Endodermal cell (in vitro differentiated cells): ENCODE measurements at regions not wholly inside any gene's neighbourhood (a gene's known extent, or its start where the extent isn't known, plus 50 kb on each side); places are given as distances from the start of the nearest gene placed in this dataset.

Source experiments
- DNase-seq: peaks from one replicate; pipeline ENCODE4 v3.0.0-alpha.2; 2017
- H3K27ac ChIP-seq: 2 replicates; pipeline ENCODE4 v1.5.1; 2013; ENCODE audit warnings: mild to moderate bottlenecking, low read depth, low read length, moderate library complexity
- H3K27me3 ChIP-seq: 2 replicates; pipeline ENCODE4 v1.6.1; 2013; ENCODE audit warnings: mild to moderate bottlenecking, low read length, moderate library complexity; ENCODE audit not compliant: insufficient read depth, control insufficient read depth, poor library complexity, severe bottlenecking
- H3K36me3 ChIP-seq: 2 replicates; pipeline ENCODE4 v1.7.0; 2013; ENCODE audit warnings: mild to moderate bottlenecking, low read length, moderate library complexity; ENCODE audit not compliant: control insufficient read depth, insufficient read depth
- H3K4me1 ChIP-seq: one replicate; pipeline ENCODE4 v1.7.0; 2013; ENCODE audit warnings: low read length; ENCODE audit not compliant: control insufficient read depth, insufficient read depth
- H3K4me3 ChIP-seq: 2 replicates; pipeline ENCODE4 v1.5.1; 2013; ENCODE audit warnings: mild to moderate bottlenecking, low read length, moderate library complexity
- H3K9ac ChIP-seq: 2 replicates; pipeline ENCODE4 v1.6.1; 2013; ENCODE audit warnings: mild to moderate bottlenecking, low read length, moderate library complexity; ENCODE audit not compliant: poor library complexity, severe bottlenecking; ENCODE audit errors: extremely low read depth
- H3K9me3 ChIP-seq: 2 replicates; pipeline ENCODE4 v1.6.1; 2013; ENCODE audit warnings: mild to moderate bottlenecking, low read length, moderate library complexity; ENCODE audit not compliant: control insufficient read depth
- H3K27ac Mint-ChIP-seq: 2 replicates; pipeline ENCODE4 v1.8.0; 2020; ENCODE audit warnings: mixed read lengths
- H3K27me3 Mint-ChIP-seq: 2 replicates; pipeline ENCODE4 v1.8.0; 2021; ENCODE audit warnings: mild to moderate bottlenecking, mixed read lengths; ENCODE audit not compliant: insufficient read depth
- H3K36me3 Mint-ChIP-seq: 2 replicates; pipeline ENCODE4 v1.8.0; 2020; ENCODE audit warnings: low read depth, mixed read lengths
- H3K4me1 Mint-ChIP-seq: 2 replicates; pipeline ENCODE4 v1.8.0; 2020; ENCODE audit warnings: mixed read lengths
- H3K4me3 Mint-ChIP-seq: 2 replicates; pipeline ENCODE4 v1.8.0; 2020; ENCODE audit warnings: mild to moderate bottlenecking, moderate library complexity, mixed read lengths
- H3K9me3 Mint-ChIP-seq: 2 replicates; pipeline ENCODE4 v1.8.0; 2020; ENCODE audit warnings: mild to moderate bottlenecking, mixed read lengths
- CTCF ChIP-seq: fragments of 200-600 bp; sonication (generic); conservative IDR thresholded peaks from 2 replicates; pipeline ENCODE4 v1.5.0; 2021; ENCODE audit warnings: antibody characterized with exemption, mild to moderate bottlenecking
- WGBS, 2 experiments: methylation state at CpG; one replicate each; pipeline versions ENCODE4 v1.1.5 to v1.1.7; 2013; ENCODE audit warnings: missing lambda C conversion rate in 2 of 2, mixed read lengths in 1 of 2; ENCODE audit not compliant: insufficient coverage in 1 of 2, insufficient read length in 1 of 2; 5-methylcytosine and 5-hydroxymethylcytosine counted together

- Mint-ChIP-seq H3K27me3 (no peaks in the 10 kb centered on the region), H3K4me1 (peaks cover 21% of the 10 kb centered on the region), H3K9me3 (peaks cover 13% of the 10 kb centered on the region), H3K4me3 (no peak overlapping the region), H3K36me3 (no peaks in the 10 kb centered on the region), H3K27ac (no peak overlapping the region)
- Histone ChIP-seq H3K27me3 (no peaks in the 10 kb centered on the region), H3K9me3 (no peaks in the 10 kb centered on the region), H3K36me3 (no peaks in the 10 kb centered on the region), H3K9ac (no peak overlapping the region), H3K4me3 (no peak overlapping the region), H3K27ac (no peak overlapping the region), H3K4me1 (no peaks in the 10 kb centered on the region)
- TF ChIP-seq CTCF, result no peak
- 89 to 93% methylated on average over 6 to 7 of the region's 7 CpGs for WGBS, 2 experiments
- DNase-seq, result no peak
Measured at GRCh38 chr13:40126306-40127085, 471.0 kb downstream of the COG6 start.

GRCh38 chr13:40127476-40127875, 472.0 kb downstream of the COG6 start:
- H3K27me3 Mint-ChIP-seq, result no peaks in the 10 kb centered on the region
- H3K36me3 Mint-ChIP-seq, result no peaks in the 10 kb centered on the region
- no peak for DNase-seq
- Histone ChIP-seq H3K9me3 (no peaks in the 10 kb centered on the region), H3K9ac (no peak overlapping the region), H3K4me3 (no peak overlapping the region), H3K36me3 (no peaks in the 10 kb centered on the region), H3K27ac (no peak overlapping the region), H3K27me3 (no peaks in the 10 kb centered on the region), H3K4me1 (no peaks in the 10 kb centered on the region)
- no peak for TF ChIP-seq CTCF
- no peak overlapping the region for H3K27ac Mint-ChIP-seq
- H3K4me1 Mint-ChIP-seq, result peaks cover 20% of the 10 kb centered on the region
- peaks cover 15% of the 10 kb centered on the region for H3K9me3 Mint-ChIP-seq
- H3K4me3 Mint-ChIP-seq, result no peak overlapping the region

GRCh38 chr13:40127925-40128324, 472.5 kb downstream of the COG6 start:
- no peaks in the 10 kb centered on the region for H3K27me3 Mint-ChIP-seq
- Histone ChIP-seq H3K4me3 (no peak overlapping the region), H3K36me3 (no peaks in the 10 kb centered on the region), H3K9me3 (no peaks in the 10 kb centered on the region), H3K27me3 (no peaks in the 10 kb centered on the region), H3K4me1 (no peaks in the 10 kb centered on the region), H3K27ac (no peak overlapping the region), H3K9ac (no peak overlapping the region)
- H3K4me3 Mint-ChIP-seq, result no peak overlapping the region
- peaks cover 16% of the 10 kb centered on the region for H3K4me1 Mint-ChIP-seq
- no peak for TF ChIP-seq CTCF
- H3K27ac Mint-ChIP-seq, result no peak overlapping the region
- WGBS, 2 experiments, result 92 to 96% methylated on average over 3 of the region's 3 CpGs
- DNase-seq, result no peak
- H3K36me3 Mint-ChIP-seq, result no peaks in the 10 kb centered on the region
- peaks cover 15% of the 10 kb centered on the region for H3K9me3 Mint-ChIP-seq
